Esophagus mucosa (tissue), 1 donor: ENCODE measurements at regions not wholly inside any gene's neighbourhood (a gene's known extent, or its start where the extent isn't known, plus 50 kb on each side); places are given as distances from the start of the nearest gene placed in this dataset.

Experiments used
- ATAC-seq: fragments of 200-7000 bp; cut with Tn5 transposase; one replicate; pipeline ENCODE4 v1.9.1; 2020
- donor health status: DM: yes; HTN: yes; CAD: no.

- ATAC-seq = no peak
These were observed 96.1 kb upstream of the ARMC2 start for GRCh38 chr6:108751851-108752732.

GRCh38 chr6:108752733-108753590 lies 95.3 kb upstream of the ARMC2 start:
- ATAC-seq = no peak

GRCh38 chr6:108755257-108756240 lies 92.7 kb upstream of the ARMC2 start:
- peak; percentile 25 for ATAC-seq

GRCh38 chr6:108757357-108757756 lies 90.9 kb upstream of the ARMC2 start:
- no peak for ATAC-seq

GRCh38 chr6:108758884-108759283 lies 89.3 kb upstream of the ARMC2 start:
- no peak for ATAC-seq

- ATAC-seq = no peak
These were observed 87.8 kb upstream of the ARMC2 start for GRCh38 chr6:108760126-108761050.

- ATAC-seq = no peak
These were observed 85.8 kb upstream of the ARMC2 start for GRCh38 chr6:108762394-108762793.

- no peak for ATAC-seq
These were observed 84.2 kb upstream of the ARMC2 start for GRCh38 chr6:108763931-108764579.

- no peak for ATAC-seq
These were observed 83.7 kb upstream of the ARMC2 start for GRCh38 chr6:108764580-108764950.

GRCh38 chr6:108765495-108765894 lies 82.7 kb upstream of the ARMC2 start:
- no peak for ATAC-seq

- no peak for ATAC-seq
These were observed 81.8 kb upstream of the ARMC2 start for GRCh38 chr6:108766419-108766818.

- no peak for ATAC-seq
These were observed 81.3 kb upstream of the ARMC2 start for GRCh38 chr6:108766886-108767285.

GRCh38 chr6:108767418-108768165 lies 80.6 kb upstream of the ARMC2 start:
- peak; percentile 57 for ATAC-seq

GRCh38 chr6:108768166-108768555 lies 80.1 kb upstream of the ARMC2 start:
- ATAC-seq = no peak

- no peak for ATAC-seq
These were observed 79.3 kb upstream of the ARMC2 start for GRCh38 chr6:108768792-108769524.

- no peak for ATAC-seq
These were observed 76.8 kb upstream of the ARMC2 start for GRCh38 chr6:108771421-108771820.

GRCh38 chr6:108774555-108774954 lies 73.7 kb upstream of the ARMC2 start:
- ATAC-seq = no peak

- ATAC-seq = no peak
These were observed 70.7 kb upstream of the ARMC2 start for GRCh38 chr6:108777536-108777935.
